Activated T-helper 1 cell treated with anti-CD3 and anti-CD28 coated beads, Interleukin-12 subunit alpha, Interleukin-12 subunit beta, Interleukin-2, Interleukin-4 antibody, amounts not matched to agents 30 ng/mL and 10 ng/mL and 1 ng/mL, durations not matched to agents 14 hours and 24 hours and 36 hours (primary cell): ENCODE measurements at regions not wholly inside any gene's neighbourhood (a gene's known extent, or its start where the extent isn't known, plus 50 kb on each side); places are given as distances from the start of the nearest gene placed in this dataset.

Source experiments
- DNase-seq: peaks from one replicate; pipeline ENCODE4 v3.0.0; 2021; ENCODE audit warnings: low spot score
- H3K27ac Mint-ChIP-seq: one replicate; pipeline ENCODE4 v1.8.0; 2021; ENCODE audit warnings: mild to moderate bottlenecking, mixed read lengths
- H3K27me3 Mint-ChIP-seq: one replicate; pipeline ENCODE4 v1.8.0; 2022; ENCODE audit warnings: mild to moderate bottlenecking, moderate library complexity, mixed read lengths; ENCODE audit not compliant: insufficient read depth
- H3K36me3 Mint-ChIP-seq: one replicate; pipeline ENCODE4 v1.8.0; 2021; ENCODE audit warnings: low read depth, mixed read lengths
- H3K4me1 Mint-ChIP-seq: one replicate; pipeline ENCODE4 v1.8.0; 2021; ENCODE audit warnings: low read depth, mixed read lengths
- H3K4me3 Mint-ChIP-seq: one replicate; pipeline ENCODE4 v1.8.0; 2021; ENCODE audit warnings: mild to moderate bottlenecking, moderate library complexity, mixed read lengths
- H3K9me3 Mint-ChIP-seq: one replicate; pipeline ENCODE4 v1.8.0; 2021; ENCODE audit warnings: mixed read lengths
- intact Hi-C: fragments of 100-400 bp; cut with micrococcal nuclease; formaldehyde crosslinking; loops from one replicate; pipeline ENCODE4 v1.15.1; 2024

- H3K27ac Mint-ChIP-seq = no peak overlapping the region
Measured at GRCh38 chr10:129231821-129232220, 235.2 kb upstream of the MGMT start.

DNA sequence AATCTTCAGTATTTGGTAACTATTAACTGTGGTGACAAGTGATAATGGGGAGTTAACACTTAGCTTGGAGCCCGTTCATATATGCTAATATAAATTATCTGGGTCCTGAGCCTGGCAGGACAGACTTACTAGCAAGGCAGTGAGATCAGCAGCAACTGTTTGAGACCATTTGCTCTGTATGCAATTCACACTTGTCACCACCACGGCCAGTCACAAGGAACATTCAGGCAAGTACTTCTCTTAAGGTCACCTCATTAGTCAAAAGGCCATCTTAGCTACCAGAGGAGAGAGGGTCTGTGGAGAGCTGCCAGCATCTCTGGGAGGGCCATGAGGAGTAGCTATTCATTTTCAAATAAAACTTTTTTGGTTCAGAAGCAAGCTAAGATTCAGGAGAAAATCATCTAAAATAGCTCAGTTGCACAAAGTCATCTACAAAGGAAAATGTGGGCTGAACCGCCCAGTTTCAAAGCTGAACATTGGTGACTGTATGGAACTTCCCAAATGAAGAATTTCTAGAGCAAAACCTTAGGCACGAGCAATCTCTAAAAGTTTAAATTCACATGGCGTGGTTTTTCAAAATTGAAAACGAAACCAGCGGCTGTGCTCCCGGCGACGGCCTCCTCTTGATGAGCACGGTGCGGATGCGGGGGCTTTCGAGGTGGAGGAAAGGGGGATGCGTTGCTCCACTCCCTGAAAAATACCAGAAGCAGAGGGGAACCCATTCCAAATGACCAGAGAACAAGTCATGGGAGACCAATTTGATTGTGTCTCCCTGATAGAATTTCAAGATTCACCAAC is 233.5 kb upstream of the MGMT start:
- H3K27ac Mint-ChIP-seq = no peak overlapping the region
- intact Hi-C loops = no loop called here

More at GRCh38 chr10:129231821-129232220, 235.2 kb upstream of the MGMT start:
- Mint-ChIP-seq H3K4me3 (no peak overlapping the region), H3K9me3 (no peaks in the 10 kb centered on the region), H3K36me3 (no peaks in the 10 kb centered on the region), H3K27me3 (no peaks in the 10 kb centered on the region), H3K4me1 (no peaks in the 10 kb centered on the region)
- intact Hi-C loops = no loop called here
- DNase-seq = no peak

GRCh38 chr10:129236274-129236691 is 230.8 kb upstream of the MGMT start:
- DNase-seq = no peak
- Mint-ChIP-seq H3K36me3 (no peaks in the 10 kb centered on the region), H3K4me1 (no peaks in the 10 kb centered on the region), H3K9me3 (no peaks in the 10 kb centered on the region), H3K27me3 (no peaks in the 10 kb centered on the region), H3K27ac (no peak overlapping the region), H3K4me3 (no peak overlapping the region)
- intact Hi-C loops = no loop called here

More for the DNA sequence above, 233.5 kb upstream of the MGMT start:
- no peaks in the 10 kb centered on the region for H3K4me1 Mint-ChIP-seq
- DNase-seq = no peak
- H3K36me3 Mint-ChIP-seq = no peaks in the 10 kb centered on the region
- no peaks in the 10 kb centered on the region for H3K27me3 Mint-ChIP-seq
- H3K4me3 Mint-ChIP-seq = no peak overlapping the region
- H3K9me3 Mint-ChIP-seq = no peaks in the 10 kb centered on the region

DNA sequence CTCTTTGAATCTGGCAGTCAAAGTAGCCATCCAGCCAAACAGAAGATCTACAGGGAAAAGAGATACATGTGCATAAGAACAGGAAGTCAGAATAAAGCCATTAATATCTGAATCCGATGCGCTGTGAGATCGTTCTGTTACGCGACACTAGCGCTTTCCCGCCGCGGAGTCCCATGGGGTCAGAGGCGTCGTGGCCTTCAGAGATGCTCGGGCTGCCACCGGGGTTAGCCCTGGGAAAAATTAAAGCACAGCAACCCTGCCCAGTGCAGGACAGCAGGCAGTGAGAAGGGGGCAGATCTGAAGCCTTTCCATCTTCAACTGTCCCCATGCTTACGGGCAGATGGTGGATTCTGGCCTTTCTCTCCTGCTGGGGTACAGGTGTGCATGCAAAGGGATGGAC is 225.6 kb upstream of the MGMT start:
- DNase-seq = no peak
- H3K27me3 Mint-ChIP-seq = no peaks in the 10 kb centered on the region
- no peaks in the 10 kb centered on the region for H3K36me3 Mint-ChIP-seq
- H3K4me3 Mint-ChIP-seq = no peak overlapping the region
- H3K27ac Mint-ChIP-seq = no peak overlapping the region
- intact Hi-C loops = no loop called here
- no peaks in the 10 kb centered on the region for H3K4me1 Mint-ChIP-seq
- H3K9me3 Mint-ChIP-seq = no peaks in the 10 kb centered on the region

DNA sequence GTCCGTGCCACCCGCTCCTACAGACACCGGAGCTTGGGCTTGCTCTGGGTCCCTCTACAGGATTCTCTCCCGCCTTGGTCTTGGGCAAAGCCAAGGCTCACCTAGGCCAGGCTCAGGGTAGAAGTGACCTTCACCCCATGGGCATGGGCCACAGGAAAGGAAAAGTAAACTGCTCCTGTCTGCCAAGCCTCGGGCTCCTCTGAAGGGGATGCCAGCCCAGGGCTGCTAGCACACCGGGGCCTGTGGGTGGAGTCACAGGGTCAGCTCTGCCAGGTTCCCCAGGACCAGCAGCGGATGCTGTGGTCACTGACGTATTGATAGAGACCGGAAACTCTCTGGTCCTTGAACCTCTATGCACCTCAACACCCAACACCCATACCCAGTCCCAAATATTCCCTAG is 222.7 kb upstream of the MGMT start:
- H3K9me3 Mint-ChIP-seq = no peaks in the 10 kb centered on the region
- H3K4me1 Mint-ChIP-seq = no peaks in the 10 kb centered on the region
- H3K27me3 Mint-ChIP-seq = no peaks in the 10 kb centered on the region
- no peak overlapping the region for H3K4me3 Mint-ChIP-seq
- intact Hi-C loops = no loop called here
- no peak for DNase-seq
- H3K27ac Mint-ChIP-seq = no peak overlapping the region
- no peaks in the 10 kb centered on the region for H3K36me3 Mint-ChIP-seq

DNA sequence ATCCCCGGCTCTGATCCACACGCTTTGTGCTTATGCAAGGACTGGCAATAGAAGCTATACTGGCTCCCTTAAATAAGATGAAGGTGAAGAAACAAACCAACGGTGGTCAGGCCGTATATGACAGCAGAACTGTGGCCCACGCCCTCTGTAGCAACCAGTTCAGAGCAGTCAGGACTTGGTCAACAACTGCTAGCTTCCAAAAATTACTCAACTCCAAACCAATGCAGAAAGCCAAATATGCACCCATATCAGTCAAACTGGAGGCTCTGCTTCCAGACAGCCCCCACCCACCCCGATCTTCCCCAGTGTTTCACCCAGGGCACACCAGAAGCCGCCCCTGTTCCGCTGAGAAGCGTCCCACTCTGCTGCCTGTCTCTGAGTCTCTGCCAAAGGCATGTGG is 222.3 kb upstream of the MGMT start:
- H3K4me3 Mint-ChIP-seq = no peak overlapping the region
- no peaks in the 10 kb centered on the region for H3K27me3 Mint-ChIP-seq
- no peak overlapping the region for H3K27ac Mint-ChIP-seq
- no peaks in the 10 kb centered on the region for H3K36me3 Mint-ChIP-seq
- no peaks in the 10 kb centered on the region for H3K9me3 Mint-ChIP-seq
- intact Hi-C loops = no loop called here
- no peaks in the 10 kb centered on the region for H3K4me1 Mint-ChIP-seq
- no peak for DNase-seq

GRCh38 chr10:129253161-129253864 is 213.7 kb upstream of the MGMT start:
- H3K4me1 Mint-ChIP-seq = no peaks in the 10 kb centered on the region
- H3K4me3 Mint-ChIP-seq = no peak overlapping the region
- no peak overlapping the region for H3K27ac Mint-ChIP-seq
- no peaks in the 10 kb centered on the region for H3K27me3 Mint-ChIP-seq
- H3K9me3 Mint-ChIP-seq = no peaks in the 10 kb centered on the region
- intact Hi-C loops = no loop called here
- no peak for DNase-seq
- no peaks in the 10 kb centered on the region for H3K36me3 Mint-ChIP-seq

- no peak overlapping the region for H3K27ac Mint-ChIP-seq
- DNase-seq = no peak
- no peaks in the 10 kb centered on the region for H3K27me3 Mint-ChIP-seq
- no peaks in the 10 kb centered on the region for H3K4me1 Mint-ChIP-seq
- H3K36me3 Mint-ChIP-seq = no peaks in the 10 kb centered on the region
- no peak overlapping the region for H3K4me3 Mint-ChIP-seq
- intact Hi-C loops = no loop called here
- no peaks in the 10 kb centered on the region for H3K9me3 Mint-ChIP-seq
Measured at GRCh38 chr10:129253865-129254179, 213.2 kb upstream of the MGMT start.

GRCh38 chr10:129258283-129258923 is 208.6 kb upstream of the MGMT start:
- no peak overlapping the region for H3K4me3 Mint-ChIP-seq
- no peaks in the 10 kb centered on the region for H3K4me1 Mint-ChIP-seq
- H3K27me3 Mint-ChIP-seq = no peaks in the 10 kb centered on the region
- H3K9me3 Mint-ChIP-seq = no peaks in the 10 kb centered on the region
- H3K36me3 Mint-ChIP-seq = no peaks in the 10 kb centered on the region
- H3K27ac Mint-ChIP-seq = no peak overlapping the region
- DNase-seq = no peak
- intact Hi-C loops = no loop called here

- no peaks in the 10 kb centered on the region for H3K27me3 Mint-ChIP-seq
- no peaks in the 10 kb centered on the region for H3K9me3 Mint-ChIP-seq
- H3K36me3 Mint-ChIP-seq = no peaks in the 10 kb centered on the region
- H3K4me3 Mint-ChIP-seq = no peak overlapping the region
- no peak overlapping the region for H3K27ac Mint-ChIP-seq
- DNase-seq = no peak
- no peaks in the 10 kb centered on the region for H3K4me1 Mint-ChIP-seq
- intact Hi-C loops = no loop called here
Measured at GRCh38 chr10:129259128-129259815, 207.8 kb upstream of the MGMT start.

DNA sequence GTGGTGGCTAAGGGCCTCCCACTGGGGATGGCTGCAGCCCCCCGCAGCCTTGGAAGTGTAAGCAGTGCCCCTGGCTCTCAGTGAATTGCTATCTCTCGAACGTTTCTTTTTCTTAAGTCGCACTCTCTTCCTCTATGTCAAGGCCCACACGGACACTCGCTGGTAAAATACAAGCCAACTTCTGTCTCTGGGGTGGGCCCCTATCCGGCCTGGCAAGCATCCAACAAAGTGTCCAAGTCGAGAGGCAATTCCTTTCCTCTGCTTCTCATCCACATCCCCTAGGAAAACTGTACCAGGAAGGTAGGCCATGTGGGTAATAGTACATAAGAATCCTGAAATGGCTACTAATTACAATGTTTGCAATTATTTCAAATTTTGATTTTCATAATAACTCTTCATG is 194.9 kb upstream of the MGMT start:
- DNase-seq = no peak
- no peaks in the 10 kb centered on the region for H3K9me3 Mint-ChIP-seq
- H3K27me3 Mint-ChIP-seq = peaks cover 2% of the 10 kb centered on the region
- no peaks in the 10 kb centered on the region for H3K4me1 Mint-ChIP-seq
- no peaks in the 10 kb centered on the region for H3K36me3 Mint-ChIP-seq
- intact Hi-C loops = no loop called here
- H3K4me3 Mint-ChIP-seq = no peak overlapping the region
- H3K27ac Mint-ChIP-seq = no peak overlapping the region

DNA sequence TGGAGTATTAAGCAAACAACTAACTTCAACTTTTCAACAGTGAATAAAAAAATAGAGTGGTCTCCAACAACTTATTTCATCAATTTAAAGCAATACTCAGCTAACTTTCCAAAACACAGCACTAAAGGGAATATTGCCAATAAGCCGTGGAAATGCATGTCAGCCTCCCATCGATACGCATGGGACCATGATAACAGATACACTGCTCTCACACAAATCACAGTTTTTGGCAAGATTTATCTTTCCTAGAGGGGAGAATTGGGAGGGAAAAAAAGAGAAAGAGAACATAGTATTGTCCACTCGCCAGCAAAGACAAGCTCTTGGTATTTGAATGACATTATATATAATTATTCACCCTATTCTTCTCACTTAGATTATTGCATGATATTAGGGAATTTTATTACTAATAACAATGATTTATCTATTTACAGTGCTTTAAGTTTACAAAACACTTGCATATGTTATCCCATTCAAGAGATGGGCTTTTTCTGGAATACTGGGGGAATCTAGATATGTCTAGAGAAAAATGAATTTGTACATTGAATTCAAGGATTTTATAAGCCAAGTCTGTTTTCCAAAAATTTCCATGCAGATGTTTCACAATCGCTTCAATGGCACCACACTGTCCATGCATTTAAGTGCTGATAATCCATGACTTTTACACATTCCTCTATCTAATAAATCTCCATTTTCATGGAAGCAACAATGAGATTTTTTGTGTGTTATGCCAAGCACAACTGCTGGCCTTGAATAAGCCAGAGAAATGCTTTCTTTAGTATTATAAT is 194.0 kb upstream of the MGMT start:
- intact Hi-C loops = no loop called here
- Mint-ChIP-seq H3K27ac (no peak overlapping the region), H3K4me1 (no peaks in the 10 kb centered on the region), H3K36me3 (no peaks in the 10 kb centered on the region), H3K27me3 (peaks cover 2% of the 10 kb centered on the region), H3K9me3 (no peaks in the 10 kb centered on the region), H3K4me3 (no peak overlapping the region)
- DNase-seq = no peak
